ENCODE measurements at regions not wholly inside any gene's neighbourhood (a gene's known extent, or its start where the extent isn't known, plus 50 kb on each side); places are given as distances from the start of the nearest gene placed in this dataset.

DNA sequence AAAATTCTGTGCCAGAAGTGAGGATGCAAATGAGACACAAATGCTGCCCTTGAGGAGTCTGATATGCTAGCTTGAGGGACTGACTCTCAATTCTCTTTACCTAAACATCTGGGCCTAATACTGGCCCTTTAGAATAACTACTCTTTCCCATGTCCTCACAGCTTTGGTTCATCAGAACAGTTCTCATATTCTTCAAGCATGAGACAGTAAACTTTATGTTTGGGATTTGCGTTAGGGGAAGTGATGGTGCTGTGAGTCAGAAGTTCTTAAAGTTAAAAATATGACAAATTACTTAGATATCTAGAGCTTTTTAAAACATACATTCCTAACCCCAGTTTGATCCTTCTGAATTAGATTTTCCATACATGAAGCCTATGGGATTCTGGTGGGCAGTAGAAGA lies 665.0 kb upstream of the RGMB start:
- Histone ChIP-seq H3K27ac (no peak overlapping the region), H3K4me3 (no peak overlapping the region), H3K27me3 (no peaks in the 10 kb centered on the region), H3K36me3 (no peaks in the 10 kb centered on the region), H3K4me1 (no peaks in the 10 kb centered on the region), H3K9me3 (no peaks in the 10 kb centered on the region)
- no peak for DNase-seq (ENCODE audit: extremely low spot score in 2 of 2)
- TF ChIP-seq POLR2A (IDR thresholded peaks at IDR 0.05) (no peak), POLR2AphosphoS5 (IDR thresholded peaks at IDR 0.05; ENCODE audit: insufficient read depth in 1 of 2, low read depth in 1 of 2) (no peak)
- TF ChIP-seq, protein P1, sequence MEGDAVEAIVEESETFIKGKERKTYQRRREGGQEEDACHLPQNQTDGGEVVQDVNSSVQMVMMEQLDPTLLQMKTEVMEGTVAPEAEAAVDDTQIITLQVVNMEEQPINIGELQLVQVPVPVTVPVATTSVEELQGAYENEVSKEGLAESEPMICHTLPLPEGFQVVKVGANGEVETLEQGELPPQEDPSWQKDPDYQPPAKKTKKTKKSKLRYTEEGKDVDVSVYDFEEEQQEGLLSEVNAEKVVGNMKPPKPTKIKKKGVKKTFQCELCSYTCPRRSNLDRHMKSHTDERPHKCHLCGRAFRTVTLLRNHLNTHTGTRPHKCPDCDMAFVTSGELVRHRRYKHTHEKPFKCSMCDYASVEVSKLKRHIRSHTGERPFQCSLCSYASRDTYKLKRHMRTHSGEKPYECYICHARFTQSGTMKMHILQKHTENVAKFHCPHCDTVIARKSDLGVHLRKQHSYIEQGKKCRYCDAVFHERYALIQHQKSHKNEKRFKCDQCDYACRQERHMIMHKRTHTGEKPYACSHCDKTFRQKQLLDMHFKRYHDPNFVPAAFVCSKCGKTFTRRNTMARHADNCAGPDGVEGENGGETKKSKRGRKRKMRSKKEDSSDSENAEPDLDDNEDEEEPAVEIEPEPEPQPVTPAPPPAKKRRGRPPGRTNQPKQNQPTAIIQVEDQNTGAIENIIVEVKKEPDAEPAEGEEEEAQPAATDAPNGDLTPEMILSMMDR (IDR thresholded peaks at IDR 0.05): no peak
- intact Hi-C loops (cut with DNase I): no loop called here

DNA sequence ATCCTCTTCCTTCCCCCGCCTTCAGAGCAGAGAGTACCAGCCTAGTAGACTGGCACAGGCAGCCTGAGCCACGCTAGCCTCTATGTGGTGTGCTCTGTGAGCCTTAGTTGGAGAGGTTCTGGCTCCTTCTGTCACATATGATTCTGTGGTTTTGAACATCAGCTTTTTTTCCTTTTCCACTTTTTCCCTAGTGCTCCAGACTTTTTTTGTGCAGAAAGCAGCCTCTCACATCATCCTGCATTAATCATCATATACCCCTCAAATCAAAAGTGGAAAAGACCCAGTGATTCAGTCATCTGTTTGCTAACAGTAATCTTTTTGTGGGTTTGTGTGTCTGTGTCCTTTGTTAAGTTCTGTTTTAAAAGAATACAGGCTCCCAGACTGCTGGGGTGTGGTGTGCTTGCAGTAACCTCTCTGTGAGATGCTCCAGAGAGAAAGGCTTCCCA lies 663.9 kb upstream of the RGMB start:
- H3K4me3 ChIP-seq: no peak overlapping the region
- intact Hi-C loops (cut with DNase I): no loop called here
- TF ChIP-seq POLR2AphosphoS5 (IDR thresholded peaks at IDR 0.05; ENCODE audit: insufficient read depth in 1 of 2, low read depth in 1 of 2): no peak
- no peak for TF ChIP-seq POLR2A (IDR thresholded peaks at IDR 0.05)
- TF ChIP-seq, protein P1 (IDR thresholded peaks at IDR 0.05): no peak
- no peaks in the 10 kb centered on the region for H3K27me3 ChIP-seq
- no peak overlapping the region for H3K27ac ChIP-seq
- no peaks in the 10 kb centered on the region for H3K4me1 ChIP-seq
- DNase-seq (ENCODE audit: extremely low spot score in 2 of 2): no peak
- no peaks in the 10 kb centered on the region for H3K36me3 ChIP-seq
- H3K9me3 ChIP-seq: no peaks in the 10 kb centered on the region

GRCh38 chr5:98110282-98110691 lies 663.2 kb upstream of the RGMB start:
- no peaks in the 10 kb centered on the region for H3K9me3 ChIP-seq
- no peaks in the 10 kb centered on the region for H3K36me3 ChIP-seq
- TF ChIP-seq, protein P1 (IDR thresholded peaks at IDR 0.05): no peak
- TF ChIP-seq POLR2AphosphoS5 (IDR thresholded peaks at IDR 0.05; ENCODE audit: insufficient read depth in 1 of 2, low read depth in 1 of 2): no peak
- no peak for TF ChIP-seq POLR2A (IDR thresholded peaks at IDR 0.05)
- no peaks in the 10 kb centered on the region for H3K4me1 ChIP-seq
- H3K27me3 ChIP-seq: no peaks in the 10 kb centered on the region
- intact Hi-C loops (cut with DNase I): no loop called here
- DNase-seq (ENCODE audit: extremely low spot score in 2 of 2): no peak
- H3K27ac ChIP-seq: no peak overlapping the region
- no peak overlapping the region for H3K4me3 ChIP-seq

- Histone ChIP-seq H3K4me3 (no peak overlapping the region), H3K9me3 (no peaks in the 10 kb centered on the region), H3K36me3 (no peaks in the 10 kb centered on the region), H3K4me1 (no peaks in the 10 kb centered on the region), H3K27me3 (no peaks in the 10 kb centered on the region), H3K27ac (no peak overlapping the region)
- intact Hi-C loops (cut with DNase I): no loop called here
- TF ChIP-seq, protein P1 (IDR thresholded peaks at IDR 0.05): no peak
- TF ChIP-seq POLR2AphosphoS5 (IDR thresholded peaks at IDR 0.05; ENCODE audit: insufficient read depth in 1 of 2, low read depth in 1 of 2) (no peak), POLR2A (IDR thresholded peaks at IDR 0.05) (no peak)
- no peak for DNase-seq (ENCODE audit: extremely low spot score in 2 of 2)
These were observed 662.7 kb upstream of the RGMB start for GRCh38 chr5:98110791-98111190.

DNA sequence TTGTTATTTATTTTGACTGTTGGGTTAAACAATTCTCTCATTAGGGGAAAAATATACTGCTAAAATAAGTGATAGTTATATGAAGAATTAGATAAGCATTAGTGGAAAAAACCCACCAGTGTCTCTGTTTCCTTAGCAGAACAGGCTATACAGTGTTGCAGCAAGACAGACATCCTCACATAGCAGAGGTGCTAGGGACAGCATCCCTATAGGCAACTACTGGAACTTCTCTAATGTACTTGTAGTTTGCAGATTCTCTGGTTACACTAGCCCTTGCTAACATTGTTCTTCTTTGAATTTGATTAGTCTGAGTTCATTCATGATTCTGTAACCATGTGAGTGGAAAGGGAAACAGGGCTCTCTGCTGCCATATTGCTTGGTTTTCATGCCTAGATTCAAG lies 661.8 kb upstream of the RGMB start:
- no peaks in the 10 kb centered on the region for H3K27me3 ChIP-seq
- no peak overlapping the region for H3K27ac ChIP-seq
- H3K4me1 ChIP-seq: no peaks in the 10 kb centered on the region
- H3K9me3 ChIP-seq: no peaks in the 10 kb centered on the region
- no peak overlapping the region for H3K4me3 ChIP-seq
- TF ChIP-seq POLR2AphosphoS5 (IDR thresholded peaks at IDR 0.05; ENCODE audit: insufficient read depth in 1 of 2, low read depth in 1 of 2): no peak
- TF ChIP-seq POLR2A (IDR thresholded peaks at IDR 0.05): no peak
- TF ChIP-seq, protein P1 (IDR thresholded peaks at IDR 0.05): no peak
- no peaks in the 10 kb centered on the region for H3K36me3 ChIP-seq
- no peak for DNase-seq (ENCODE audit: extremely low spot score in 2 of 2)
- intact Hi-C loops (cut with DNase I): no loop called here
